Testis (tissue), 2 donors: ENCODE measurements at regions not wholly inside any gene's neighbourhood (a gene's known extent, or its start where the extent isn't known, plus 50 kb on each side); places are given as distances from the start of the nearest gene placed in this dataset.
"Not testable (repeated sequence)": the region's sequence is repeated elsewhere in the genome, so short reads cannot be mapped to it uniquely, and the experiment has no call there.

Experiments
- DNase-seq: peaks from one replicate; pipeline ENCODE4 v3.0.0-alpha.2; 2019
- H3K27ac ChIP-seq, 2 donors: fragments of 200-600 bp; sonication (generic); one replicate each; pipeline ENCODE4 v1.5.1; 2019
- H3K27me3 ChIP-seq: fragments of 200-600 bp; sonication (generic); one replicate; pipeline ENCODE4 v1.5.1; 2019
- H3K36me3 ChIP-seq: fragments of 200-600 bp; sonication (generic); one replicate; pipeline ENCODE4 v1.5.1; 2017; ENCODE audit warnings: low read depth; ENCODE audit errors: missing control alignments
- H3K4me1 ChIP-seq: fragments of 200-600 bp; sonication (generic); one replicate; pipeline ENCODE4 v1.5.1; 2019
- H3K4me3 ChIP-seq, 2 donors: fragments of 200-600 bp; sonication (generic); one replicate each; pipeline ENCODE4 v1.5.1; 2017 to 2019
- H3K9me3 ChIP-seq: fragments of 200-600 bp; sonication (generic); one replicate; pipeline ENCODE4 v1.5.1; 2017
- CTCF ChIP-seq, 3 experiments: fragments of 450-650 bp in 2 of 3; fragments of 200-600 bp in 1 of 3; sonication (generic) in 1 of 3; IDR thresholded peaks; one replicate each; pipeline ENCODE4 v1.5.1; 2016 to 2019; ENCODE audit warnings: antibody characterized with exemption in 3 of 3, mild to moderate bottlenecking in 2 of 3, moderate library complexity in 1 of 3
- POLR2A ChIP-seq: fragments of 450-650 bp; IDR thresholded peaks from one replicate; pipeline ENCODE4 v1.6.1; 2017; ENCODE audit warnings: antibody characterized with exemption, mild to moderate bottlenecking, moderate library complexity
- WGBS, 2 donors: methylation state at CpG; one replicate each; pipeline ENCODE4 v1.1.5; 2018; 5-methylcytosine and 5-hydroxymethylcytosine counted together
- intact Hi-C: fragments of 100-400 bp; cut with DNase I; formaldehyde crosslinking; loops from one replicate; pipeline ENCODE4 v1.15.1; 2023; ENCODE audit warnings: low total_unique reads

- intact Hi-C loops: no loop called here
- Histone ChIP-seq H3K36me3 (no peaks in the 10 kb centered on the region), H3K4me1 (no peaks in the 10 kb centered on the region), H3K4me3 (no peak overlapping the region), H3K27me3 (no peaks in the 10 kb centered on the region), H3K27ac (no peak overlapping the region), H3K9me3 (no peaks in the 10 kb centered on the region)
- no peak for TF ChIP-seq CTCF (IDR thresholded peaks at IDR 0.05)
- TF ChIP-seq POLR2A: no peak
- DNase-seq: no peak
Observed at GRCh38 chr4:138367942-138368341, 125.8 kb upstream of the SLC7A11 start.

- DNase-seq, H3K4me1 ChIP-seq, H3K27me3 ChIP-seq, H3K9me3 ChIP-seq, intact Hi-C loops, H3K27ac ChIP-seq, H3K36me3 ChIP-seq, H3K4me3 ChIP-seq: not testable (repeated sequence)
- WGBS, 2 donors: 94 to 95% methylated on average over 3 of the region's 3 CpGs
Observed at GRCh38 chr4:138352446-138352845, 110.3 kb upstream of the SLC7A11 start.

GRCh38 chr4:138348055-138348454 is 105.9 kb upstream of the SLC7A11 start:
- Histone ChIP-seq H3K27ac (no peak overlapping the region), H3K9me3 (no peaks in the 10 kb centered on the region), H3K36me3 (no peaks in the 10 kb centered on the region), H3K27me3 (no peaks in the 10 kb centered on the region), H3K4me1 (no peaks in the 10 kb centered on the region), H3K4me3 (no peak overlapping the region)
- no peak for TF ChIP-seq CTCF (IDR thresholded peaks at IDR 0.05)
- no peak for TF ChIP-seq POLR2A
- WGBS, 2 donors: 62 to 85% methylated on average over 3 of the region's 3 CpGs
- no peak for DNase-seq
- intact Hi-C loops: no loop called here

- Histone ChIP-seq H3K27ac (no peak overlapping the region), H3K9me3 (no peaks in the 10 kb centered on the region), H3K4me3 (no peak overlapping the region), H3K36me3 (no peaks in the 10 kb centered on the region), H3K4me1 (no peaks in the 10 kb centered on the region), H3K27me3 (no peaks in the 10 kb centered on the region)
- no peak for TF ChIP-seq CTCF (IDR thresholded peaks at IDR 0.05)
- TF ChIP-seq POLR2A: no peak
- intact Hi-C loops: no loop called here
- no peak for DNase-seq
Observed at GRCh38 chr4:138347561-138347960, 105.4 kb upstream of the SLC7A11 start.

- DNase-seq: no peak
- Histone ChIP-seq H3K27me3 (no peaks in the 10 kb centered on the region), H3K36me3 (no peaks in the 10 kb centered on the region), H3K27ac (no peak overlapping the region), H3K9me3 (no peaks in the 10 kb centered on the region), H3K4me1 (no peaks in the 10 kb centered on the region), H3K4me3 (no peak overlapping the region)
- intact Hi-C loops: no loop called here
- TF ChIP-seq CTCF (IDR thresholded peaks at IDR 0.05) (no peak), POLR2A (no peak)
- WGBS, 2 donors: 72 to 78% methylated on average over 4 of the region's 4 CpGs
Observed at GRCh38 chr4:138344851-138345250, 102.7 kb upstream of the SLC7A11 start.
